ENCODE measurements at regions not wholly inside any gene's neighbourhood (a gene's known extent, or its start where the extent isn't known, plus 50 kb on each side); places are given as distances from the start of the nearest gene placed in this dataset.

DNA sequence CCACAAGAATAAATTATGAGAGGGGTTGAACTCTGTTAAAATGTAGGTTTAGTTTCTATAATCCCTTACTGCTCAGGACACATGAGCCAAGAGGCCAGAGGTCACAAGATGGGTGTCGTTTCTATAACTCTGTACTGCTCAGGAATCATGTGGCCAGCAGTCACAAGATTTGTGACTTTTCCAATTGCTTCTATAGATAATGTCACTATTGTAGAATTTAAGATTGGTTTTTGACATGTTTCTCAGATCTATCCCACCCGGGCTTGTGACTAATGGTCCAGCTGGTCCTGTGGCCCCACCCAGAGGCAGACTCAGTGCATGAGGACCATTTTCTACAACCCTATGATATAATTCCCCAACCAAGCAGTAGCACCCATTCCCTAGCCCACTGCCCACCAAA, 662.0 kb upstream of the KLF12 start:
- TF ChIP-seq, protein P1, sequence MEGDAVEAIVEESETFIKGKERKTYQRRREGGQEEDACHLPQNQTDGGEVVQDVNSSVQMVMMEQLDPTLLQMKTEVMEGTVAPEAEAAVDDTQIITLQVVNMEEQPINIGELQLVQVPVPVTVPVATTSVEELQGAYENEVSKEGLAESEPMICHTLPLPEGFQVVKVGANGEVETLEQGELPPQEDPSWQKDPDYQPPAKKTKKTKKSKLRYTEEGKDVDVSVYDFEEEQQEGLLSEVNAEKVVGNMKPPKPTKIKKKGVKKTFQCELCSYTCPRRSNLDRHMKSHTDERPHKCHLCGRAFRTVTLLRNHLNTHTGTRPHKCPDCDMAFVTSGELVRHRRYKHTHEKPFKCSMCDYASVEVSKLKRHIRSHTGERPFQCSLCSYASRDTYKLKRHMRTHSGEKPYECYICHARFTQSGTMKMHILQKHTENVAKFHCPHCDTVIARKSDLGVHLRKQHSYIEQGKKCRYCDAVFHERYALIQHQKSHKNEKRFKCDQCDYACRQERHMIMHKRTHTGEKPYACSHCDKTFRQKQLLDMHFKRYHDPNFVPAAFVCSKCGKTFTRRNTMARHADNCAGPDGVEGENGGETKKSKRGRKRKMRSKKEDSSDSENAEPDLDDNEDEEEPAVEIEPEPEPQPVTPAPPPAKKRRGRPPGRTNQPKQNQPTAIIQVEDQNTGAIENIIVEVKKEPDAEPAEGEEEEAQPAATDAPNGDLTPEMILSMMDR (conservative IDR thresholded peaks at IDR 0.05 in 1 of 2, IDR thresholded peaks at IDR 0.05 in 1 of 2; ENCODE audit: low read depth in 1 of 2, low read length in 2 of 2), result peak in 1 of 2 donors; percentile 17
- TF ChIP-seq EZH2 (IDR thresholded peaks at IDR 0.05; ENCODE audit: low read length, missing control alignments), result no peak

Measured in fibroblast of lung (primary cell).